Right kidney (tissue), 1 donor: ENCODE measurements at regions not wholly inside any gene's neighbourhood (a gene's known extent, or its start where the extent isn't known, plus 50 kb on each side); places are given as distances from the start of the nearest gene placed in this dataset.

Experiments used
- DNase-seq: peaks from one replicate; pipeline ENCODE4 v3.0.0-alpha.2; 2016

GRCh38 chr4:138021139-138021830 lies 220.9 kb downstream of the SLC7A11 start:
- DNase-seq, result no peak

- no peak for DNase-seq
Observed at GRCh38 chr4:138014590-138015288, 227.4 kb downstream of the SLC7A11 start.

- DNase-seq, result no peak
Observed at GRCh38 chr4:138013625-138014024, 228.5 kb downstream of the SLC7A11 start.

- no peak for DNase-seq
Observed at GRCh38 chr4:138010639-138011038, 231.5 kb downstream of the SLC7A11 start.

GRCh38 chr4:138007572-138007971 lies 234.6 kb downstream of the SLC7A11 start:
- DNase-seq, result no peak

GRCh38 chr4:138005486-138005885 lies 236.7 kb downstream of the SLC7A11 start:
- no peak for DNase-seq

- DNase-seq, result no peak
Observed at GRCh38 chr4:138003248-138003647, 238.9 kb downstream of the SLC7A11 start.

- DNase-seq, result no peak
Observed at GRCh38 chr4:137998666-137999429, 243.3 kb downstream of the SLC7A11 start.

- DNase-seq, result no peak
Observed at GRCh38 chr4:137997496-137997895, 244.7 kb downstream of the SLC7A11 start.

- no peak for DNase-seq
Observed at GRCh38 chr4:137994853-137995252, 247.3 kb downstream of the SLC7A11 start.

- no peak for DNase-seq
Observed at GRCh38 chr4:137993232-137993631, 248.9 kb downstream of the SLC7A11 start.

GRCh38 chr4:137981277-137981676 lies 260.9 kb downstream of the SLC7A11 start:
- no peak for DNase-seq

GRCh38 chr4:137980641-137981040 lies 261.5 kb downstream of the SLC7A11 start:
- no peak for DNase-seq

- no peak for DNase-seq
Observed at GRCh38 chr4:137979938-137980337, 262.2 kb downstream of the SLC7A11 start.

- DNase-seq, result no peak
Observed at GRCh38 chr4:137968956-137969678, 273.0 kb downstream of the SLC7A11 start.

- DNase-seq, result no peak
Observed at GRCh38 chr4:137967480-137968190, 274.5 kb downstream of the SLC7A11 start.

GRCh38 chr4:137966504-137966903 lies 275.6 kb downstream of the SLC7A11 start:
- DNase-seq, result no peak

GRCh38 chr4:137961051-137961438 lies 281.1 kb downstream of the SLC7A11 start:
- DNase-seq, result no peak

GRCh38 chr4:137960371-137961050 lies 281.6 kb downstream of the SLC7A11 start:
- DNase-seq, result no peak

GRCh38 chr4:137957806-137958205 lies 284.3 kb downstream of the SLC7A11 start:
- no peak for DNase-seq

GRCh38 chr4:137956256-137956655 lies 285.9 kb downstream of the SLC7A11 start:
- no peak for DNase-seq
